Right lobe of liver (tissue), 6 donors: ENCODE measurements at regions not wholly inside any gene's neighbourhood (a gene's known extent, or its start where the extent isn't known, plus 50 kb on each side); places are given as distances from the start of the nearest gene placed in this dataset.

ENCODE experiments used
- ATAC-seq, 4 donors: fragments of 200-7000 bp; cut with Tn5 transposase; one replicate each; pipeline ENCODE4 v1.9.1; 2020; ENCODE audit warnings: mild to moderate bottlenecking in 4 of 4, moderate library complexity in 4 of 4
- DNase-seq, 3 donors: peaks; one replicate each; pipeline ENCODE4 v3.0.0-alpha.2; 2020
- H3K27ac ChIP-seq, 3 donors: fragments of 200-600 bp; one replicate each; pipeline ENCODE4 v1.8.0; 2022
- H3K27me3 ChIP-seq, 2 donors: fragments of 200-600 bp; one replicate each; pipeline ENCODE4 v1.8.0; 2022
- H3K36me3 ChIP-seq, 4 donors: fragments of 200-600 bp; sonication (generic) in 1 of 4; one replicate each; pipeline versions ENCODE4 v1.5.1 to v1.8.0; 2017 to 2022; ENCODE audit warnings: control low read depth in 1 of 4
- H3K4me1 ChIP-seq, 4 donors: fragments of 200-600 bp; sonication (generic) in 1 of 4; one replicate each; pipeline versions ENCODE4 v1.5.1 to v1.8.0; 2017 to 2022; ENCODE audit warnings: control low read depth in 1 of 4
- H3K4me3 ChIP-seq, 3 donors: fragments of 200-600 bp; one replicate each; pipeline ENCODE4 v1.8.0; 2022
- H3K9me3 ChIP-seq, 4 donors: fragments of 200-600 bp; sonication (generic) in 1 of 4; one replicate each; pipeline versions ENCODE4 v1.5.1 to v1.8.0; 2017 to 2022; ENCODE audit warnings: control low read depth in 1 of 4
- POLR2A ChIP-seq: fragments of 450-650 bp; IDR thresholded peaks from one replicate; pipeline ENCODE4 v1.6.1; 2017; ENCODE audit warnings: antibody characterized with exemption, mild to moderate bottlenecking
- WGBS: methylation state at CpG from one replicate; pipeline ENCODE4 v1.1.6; 2018; ENCODE audit warnings: low coverage, low lambda C conversion rate; ENCODE audit not compliant: insufficient coverage; ENCODE audit errors: missing lambda C conversion rate; 5-methylcytosine and 5-hydroxymethylcytosine counted together
- intact Hi-C, 2 donors: fragments of 100-400 bp; cut with DNase I; formaldehyde crosslinking; loops; one replicate each; pipeline versions ENCODE4 v1.11.2 to v1.14.1; 2022
- TF ChIP-seq, protein P1 (sequence below), 4 donors: fragments of 200-600 bp in 3 of 4; fragments of 450-650 bp in 1 of 4; IDR thresholded peaks; one replicate each; pipeline versions ENCODE4 v1.5.1 to v1.8.0; 2016 to 2022; ENCODE audit warnings: antibody characterized with exemption in 4 of 4, mild to moderate bottlenecking in 2 of 4
- donor health status: DM: no; HTN: yes; CAD: no.
- donor health status: DM: no; HTN: no; CAD: no.
- donor health status: DM: no; HTN: no; CAD: no.
- donor health status: DM: no; HTN: yes; CAD: no.
- donor health status: DM: no; HTN: yes; CAD: no.

DNA sequence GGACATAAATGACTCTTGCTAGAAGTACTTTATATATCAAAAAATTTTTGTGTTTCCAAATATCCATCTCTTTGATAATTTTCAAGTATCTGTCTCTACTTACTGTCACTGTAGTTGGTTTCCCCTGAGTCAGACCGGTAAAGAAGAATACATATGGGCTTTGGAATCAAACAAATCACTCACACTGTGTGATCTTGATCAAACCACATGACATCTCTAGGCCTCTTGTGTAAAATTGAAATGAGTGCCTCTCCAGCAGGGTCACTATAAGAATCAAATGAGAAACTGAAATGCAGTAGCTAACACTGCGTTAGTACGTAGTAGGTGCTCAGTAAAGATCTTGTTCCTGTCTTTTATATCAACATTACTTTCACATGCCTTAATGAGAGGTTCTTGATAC lies 314.6 kb upstream of the STT3B start:
- no peaks in the 10 kb centered on the region for H3K27me3 ChIP-seq
- H3K4me1 ChIP-seq = no peaks in the 10 kb centered on the region
- no peak overlapping the region for H3K27ac ChIP-seq
- DNase-seq (no peak), ATAC-seq (no peak)
- 87% methylated on average over 3 of the region's 3 CpGs for WGBS
- intact Hi-C loops = no loop called here
- H3K4me3 ChIP-seq = no peak overlapping the region
- no peaks in the 10 kb centered on the region for H3K36me3 ChIP-seq
- H3K9me3 ChIP-seq = no peaks in the 10 kb centered on the region
- no peak for TF ChIP-seq POLR2A
- TF ChIP-seq, protein P1, sequence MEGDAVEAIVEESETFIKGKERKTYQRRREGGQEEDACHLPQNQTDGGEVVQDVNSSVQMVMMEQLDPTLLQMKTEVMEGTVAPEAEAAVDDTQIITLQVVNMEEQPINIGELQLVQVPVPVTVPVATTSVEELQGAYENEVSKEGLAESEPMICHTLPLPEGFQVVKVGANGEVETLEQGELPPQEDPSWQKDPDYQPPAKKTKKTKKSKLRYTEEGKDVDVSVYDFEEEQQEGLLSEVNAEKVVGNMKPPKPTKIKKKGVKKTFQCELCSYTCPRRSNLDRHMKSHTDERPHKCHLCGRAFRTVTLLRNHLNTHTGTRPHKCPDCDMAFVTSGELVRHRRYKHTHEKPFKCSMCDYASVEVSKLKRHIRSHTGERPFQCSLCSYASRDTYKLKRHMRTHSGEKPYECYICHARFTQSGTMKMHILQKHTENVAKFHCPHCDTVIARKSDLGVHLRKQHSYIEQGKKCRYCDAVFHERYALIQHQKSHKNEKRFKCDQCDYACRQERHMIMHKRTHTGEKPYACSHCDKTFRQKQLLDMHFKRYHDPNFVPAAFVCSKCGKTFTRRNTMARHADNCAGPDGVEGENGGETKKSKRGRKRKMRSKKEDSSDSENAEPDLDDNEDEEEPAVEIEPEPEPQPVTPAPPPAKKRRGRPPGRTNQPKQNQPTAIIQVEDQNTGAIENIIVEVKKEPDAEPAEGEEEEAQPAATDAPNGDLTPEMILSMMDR (IDR thresholded peaks at IDR 0.05) = no peak

DNA sequence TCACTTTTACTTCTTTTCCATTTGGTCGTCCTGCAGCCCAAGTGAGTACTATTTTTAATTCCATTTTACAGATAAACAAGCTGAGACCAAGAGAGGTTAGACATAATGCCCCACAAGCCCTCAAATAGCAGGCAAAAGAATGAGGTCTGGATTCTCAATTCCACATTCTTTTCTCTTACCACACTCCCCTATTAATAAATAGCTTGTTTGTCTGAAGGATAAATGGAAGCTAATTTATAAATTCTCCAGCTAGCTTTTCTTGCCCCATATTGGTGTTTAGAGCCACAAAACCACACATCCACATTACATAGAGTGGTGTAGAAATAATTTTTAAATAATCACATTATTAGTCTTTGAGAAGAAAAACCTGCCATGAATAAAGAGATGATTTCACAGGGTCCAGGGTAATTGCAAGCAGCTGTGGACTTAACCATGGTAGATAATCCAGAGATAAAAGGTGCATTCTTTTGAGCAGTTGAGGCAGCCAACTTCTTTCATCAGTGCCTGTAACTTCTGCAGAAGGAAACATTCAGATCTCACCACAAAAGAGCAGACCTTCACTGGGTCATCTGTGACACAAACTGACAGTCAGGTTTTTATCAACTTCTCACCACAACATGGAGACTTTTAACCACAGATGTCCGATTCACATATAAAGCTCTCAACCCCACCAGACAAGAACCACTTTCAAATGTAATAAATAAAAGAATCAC lies 313.4 kb upstream of the STT3B start:
- intact Hi-C loops = no loop called here

DNA sequence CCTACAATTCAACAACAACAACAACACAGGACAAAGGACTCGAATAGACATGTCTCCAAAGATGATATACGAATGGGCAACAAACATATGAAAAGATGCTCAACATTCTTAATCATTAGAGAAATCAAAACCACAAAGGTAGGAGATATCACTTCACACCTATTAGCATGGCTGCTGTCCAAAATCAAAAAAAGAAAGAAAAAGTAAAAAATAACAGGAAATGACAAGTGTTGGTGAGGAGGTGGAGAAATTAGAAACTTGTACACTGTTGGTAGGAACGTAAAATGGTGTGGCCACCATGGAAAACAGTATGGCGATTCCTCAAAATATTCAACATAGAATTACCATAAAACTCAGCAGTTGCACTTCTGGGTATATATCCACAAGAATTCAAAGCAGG lies 312.3 kb upstream of the STT3B start:
- DNase-seq (no peak), ATAC-seq (no peak)
- Histone ChIP-seq H3K27me3 (no peaks in the 10 kb centered on the region), H3K4me3 (no peak overlapping the region), H3K9me3 (no peaks in the 10 kb centered on the region), H3K27ac (no peak overlapping the region), H3K4me1 (no peaks in the 10 kb centered on the region), H3K36me3 (no peaks in the 10 kb centered on the region)
- WGBS = 86% methylated on average over 4 of the region's 4 CpGs
- TF ChIP-seq, protein P1 (IDR thresholded peaks at IDR 0.05) = no peak
- no peak for TF ChIP-seq POLR2A
- intact Hi-C loops = no loop called here

More for the DNA sequence above, 313.4 kb upstream of the STT3B start:
- TF ChIP-seq, protein P1 (IDR thresholded peaks at IDR 0.05) = no peak
- TF ChIP-seq POLR2A = no peak
- Histone ChIP-seq H3K36me3 (no peaks in the 10 kb centered on the region), H3K4me3 (no peak overlapping the region), H3K9me3 (no peaks in the 10 kb centered on the region), H3K27me3 (no peaks in the 10 kb centered on the region), H3K27ac (no peak overlapping the region), H3K4me1 (no peaks in the 10 kb centered on the region)
- no peak for ATAC-seq
- no peak for DNase-seq
- WGBS = 34% methylated on average over 2 of the region's 2 CpGs

DNA sequence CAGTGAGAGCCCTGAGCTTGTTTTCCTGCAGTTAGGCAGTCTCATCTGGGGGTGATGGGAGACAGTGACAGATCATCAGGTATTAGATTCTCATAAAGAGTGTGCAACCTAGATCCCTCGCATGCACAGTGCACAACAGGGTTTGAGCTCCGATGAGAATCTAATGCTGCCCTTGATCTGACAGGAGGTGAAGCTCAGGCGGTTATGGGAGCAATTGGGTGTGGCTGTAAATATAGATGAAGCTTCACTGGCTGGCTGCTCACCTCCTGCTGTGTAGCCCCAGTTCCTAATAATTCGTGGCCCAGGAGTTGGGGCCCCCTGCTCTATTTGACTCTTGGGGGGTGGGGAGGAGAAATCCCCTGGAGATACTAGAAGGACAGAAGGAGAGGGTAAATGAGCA lies 309.4 kb upstream of the STT3B start:
- Histone ChIP-seq H3K9me3 (no peaks in the 10 kb centered on the region), H3K4me3 (no peak overlapping the region), H3K4me1 (no peaks in the 10 kb centered on the region), H3K27me3 (no peaks in the 10 kb centered on the region), H3K27ac (no peak overlapping the region), H3K36me3 (no peaks in the 10 kb centered on the region)
- TF ChIP-seq, protein P1 (IDR thresholded peaks at IDR 0.05) = no peak
- intact Hi-C loops = no loop called here
- WGBS = 97% methylated on average over 4 of the region's 4 CpGs
- no peak for ATAC-seq
- DNase-seq = no peak
